Breast epithelium (tissue), 3 donors: ENCODE measurements at regions not wholly inside any gene's neighbourhood (a gene's known extent, or its start where the extent isn't known, plus 50 kb on each side); places are given as distances from the start of the nearest gene placed in this dataset.

ENCODE experiments used
- POLR2A ChIP-seq: fragments of 450-650 bp; IDR thresholded peaks from one replicate; pipeline ENCODE4 v1.6.1; 2016; ENCODE audit warnings: antibody characterized with exemption, mild to moderate bottlenecking, moderate library complexity
- TF ChIP-seq, protein P1 (sequence below), 3 donors: fragments of 450-650 bp; IDR thresholded peaks; one replicate each; pipeline ENCODE4 v1.5.1; 2016 to 2017; ENCODE audit warnings: antibody characterized with exemption in 3 of 3, mild to moderate bottlenecking in 3 of 3, moderate library complexity in 3 of 3

DNA sequence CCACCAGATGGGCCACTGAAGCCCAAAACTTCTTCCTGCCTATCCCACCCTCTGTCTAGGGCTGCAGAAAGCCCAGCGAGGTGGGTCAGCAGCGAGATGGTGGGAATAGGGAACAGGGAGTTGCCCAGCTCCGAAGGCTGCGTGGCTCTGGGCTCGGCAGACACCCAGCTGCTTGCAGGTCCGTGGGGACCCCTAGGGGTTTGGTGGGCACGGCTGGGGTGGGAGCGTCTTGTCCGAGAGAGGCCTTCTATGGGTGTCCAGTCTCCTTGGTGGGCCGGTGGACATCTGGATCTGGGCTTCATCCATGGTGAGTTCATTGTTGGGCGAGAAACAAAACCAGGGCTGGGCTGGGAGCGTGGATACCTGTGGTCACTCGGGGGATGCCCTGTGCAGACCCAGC is 1211.0 kb downstream of the BRD1 start:
- TF ChIP-seq, protein P1, sequence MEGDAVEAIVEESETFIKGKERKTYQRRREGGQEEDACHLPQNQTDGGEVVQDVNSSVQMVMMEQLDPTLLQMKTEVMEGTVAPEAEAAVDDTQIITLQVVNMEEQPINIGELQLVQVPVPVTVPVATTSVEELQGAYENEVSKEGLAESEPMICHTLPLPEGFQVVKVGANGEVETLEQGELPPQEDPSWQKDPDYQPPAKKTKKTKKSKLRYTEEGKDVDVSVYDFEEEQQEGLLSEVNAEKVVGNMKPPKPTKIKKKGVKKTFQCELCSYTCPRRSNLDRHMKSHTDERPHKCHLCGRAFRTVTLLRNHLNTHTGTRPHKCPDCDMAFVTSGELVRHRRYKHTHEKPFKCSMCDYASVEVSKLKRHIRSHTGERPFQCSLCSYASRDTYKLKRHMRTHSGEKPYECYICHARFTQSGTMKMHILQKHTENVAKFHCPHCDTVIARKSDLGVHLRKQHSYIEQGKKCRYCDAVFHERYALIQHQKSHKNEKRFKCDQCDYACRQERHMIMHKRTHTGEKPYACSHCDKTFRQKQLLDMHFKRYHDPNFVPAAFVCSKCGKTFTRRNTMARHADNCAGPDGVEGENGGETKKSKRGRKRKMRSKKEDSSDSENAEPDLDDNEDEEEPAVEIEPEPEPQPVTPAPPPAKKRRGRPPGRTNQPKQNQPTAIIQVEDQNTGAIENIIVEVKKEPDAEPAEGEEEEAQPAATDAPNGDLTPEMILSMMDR (IDR thresholded peaks at IDR 0.05): no peak
- TF ChIP-seq POLR2A: no peak
